Colonic mucosa (tissue), 4 donors: ENCODE measurements at regions not wholly inside any gene's neighbourhood (a gene's known extent, or its start where the extent isn't known, plus 50 kb on each side); places are given as distances from the start of the nearest gene placed in this dataset.

Source experiments
- DNase-seq: peaks from one replicate; pipeline ENCODE4 v3.0.0-alpha.2; 2020
- H3K27ac ChIP-seq: fragments of 200-600 bp; one replicate; pipeline ENCODE4 v1.8.0; 2021
- H3K27me3 ChIP-seq: fragments of 200-600 bp; one replicate; pipeline ENCODE4 v1.8.0; 2021
- H3K36me3 ChIP-seq: fragments of 200-600 bp; one replicate; pipeline ENCODE4 v1.8.0; 2021
- H3K4me1 ChIP-seq: fragments of 200-600 bp; one replicate; pipeline ENCODE4 v1.8.0; 2021; ENCODE audit warnings: mild to moderate bottlenecking
- H3K4me3 ChIP-seq: fragments of 200-600 bp; one replicate; pipeline ENCODE4 v1.8.0; 2021
- H3K9ac ChIP-seq, 2 donors: one replicate each; pipeline ENCODE4 v1.7.0; 2013; ENCODE audit warnings: control low read depth in 2 of 2, low read depth in 2 of 2, low read length in 2 of 2
- H3K9me3 ChIP-seq: fragments of 200-600 bp; one replicate; pipeline ENCODE4 v1.8.0; 2021
- CTCF ChIP-seq: fragments of 200-600 bp; IDR thresholded peaks from one replicate; pipeline ENCODE4 v1.8.0; 2022; ENCODE audit warnings: antibody characterized with exemption, mild to moderate bottlenecking
- intact Hi-C: fragments of 100-400 bp; cut with DNase I; formaldehyde crosslinking; loops from one replicate; pipeline ENCODE4 v1.14.1; 2022
- donor health status: healthy.
- donor health status: DM: no; HTN: no; CAD: no.
- donor health status: DM: no; HTN: no; CAD: no.

GRCh38 chr2:146898083-146898482 lies 946.7 kb upstream of the ACVR2A start:
- Histone ChIP-seq H3K27ac (no peak overlapping the region), H3K9ac (no peak overlapping the region), H3K4me1 (no peaks in the 10 kb centered on the region), H3K36me3 (no peaks in the 10 kb centered on the region), H3K9me3 (no peaks in the 10 kb centered on the region), H3K4me3 (no peak overlapping the region), H3K27me3 (no peaks in the 10 kb centered on the region)
- intact Hi-C loops: no loop called here
- TF ChIP-seq CTCF: no peak
- no peak for DNase-seq

- H3K9ac ChIP-seq: no peak overlapping the region
- H3K36me3 ChIP-seq: no peaks in the 10 kb centered on the region
- H3K27ac ChIP-seq: no peak overlapping the region
- no peak overlapping the region for H3K4me3 ChIP-seq
- no peaks in the 10 kb centered on the region for H3K9me3 ChIP-seq
- no peak for TF ChIP-seq CTCF
- intact Hi-C loops: no loop called here
- no peaks in the 10 kb centered on the region for H3K27me3 ChIP-seq
- H3K4me1 ChIP-seq: no peaks in the 10 kb centered on the region
- DNase-seq: no peak
Measured at GRCh38 chr2:146894514-146894913, 950.3 kb upstream of the ACVR2A start.

- Histone ChIP-seq H3K9ac (no peak overlapping the region), H3K27me3 (no peaks in the 10 kb centered on the region), H3K4me1 (no peaks in the 10 kb centered on the region), H3K4me3 (no peak overlapping the region), H3K27ac (no peak overlapping the region), H3K9me3 (no peaks in the 10 kb centered on the region), H3K36me3 (no peaks in the 10 kb centered on the region)
- no peak for TF ChIP-seq CTCF
- intact Hi-C loops: no loop called here
- no peak for DNase-seq
Measured at GRCh38 chr2:146893500-146894041, 951.3 kb upstream of the ACVR2A start.

GRCh38 chr2:146890491-146890890 lies 954.3 kb upstream of the ACVR2A start:
- no peaks in the 10 kb centered on the region for H3K4me1 ChIP-seq
- TF ChIP-seq CTCF: no peak
- H3K4me3 ChIP-seq: no peak overlapping the region
- DNase-seq: no peak
- H3K27ac ChIP-seq: no peak overlapping the region
- H3K9ac ChIP-seq: no peak overlapping the region
- intact Hi-C loops: no loop called here
- H3K9me3 ChIP-seq: no peaks in the 10 kb centered on the region
- no peaks in the 10 kb centered on the region for H3K27me3 ChIP-seq
- no peaks in the 10 kb centered on the region for H3K36me3 ChIP-seq

- H3K36me3 ChIP-seq: no peaks in the 10 kb centered on the region
- H3K4me1 ChIP-seq: no peaks in the 10 kb centered on the region
- no peak overlapping the region for H3K4me3 ChIP-seq
- H3K27me3 ChIP-seq: no peaks in the 10 kb centered on the region
- intact Hi-C loops: no loop called here
- H3K27ac ChIP-seq: no peak overlapping the region
- DNase-seq: no peak
- no peak for TF ChIP-seq CTCF
- H3K9me3 ChIP-seq: no peaks in the 10 kb centered on the region
- no peak overlapping the region for H3K9ac ChIP-seq
Measured at GRCh38 chr2:146879882-146880281, 964.9 kb upstream of the ACVR2A start.

GRCh38 chr2:146874260-146874658 lies 970.6 kb upstream of the ACVR2A start:
- H3K9me3 ChIP-seq: no peaks in the 10 kb centered on the region
- no peak overlapping the region for H3K4me3 ChIP-seq
- H3K36me3 ChIP-seq: no peaks in the 10 kb centered on the region
- no peak for DNase-seq
- no peaks in the 10 kb centered on the region for H3K4me1 ChIP-seq
- TF ChIP-seq CTCF: no peak
- no peaks in the 10 kb centered on the region for H3K27me3 ChIP-seq
- no peak overlapping the region for H3K9ac ChIP-seq
- H3K27ac ChIP-seq: no peak overlapping the region
- intact Hi-C loops: no loop called here
